OCI-LY3 (cell line): ENCODE measurements at regions not wholly inside any gene's neighbourhood (a gene's known extent, or its start where the extent isn't known, plus 50 kb on each side); places are given as distances from the start of the nearest gene placed in this dataset.

Experiments used
- CTCF ChIP-seq: fragments of 200-600, 300-600 bp; sonication (generic); IDR thresholded peaks from 2 replicates; pipeline ENCODE4 v1.5.1; 2014; ENCODE audit warnings: antibody characterized with exemption, low read length, low read depth
- EZH2phosphoT487 ChIP-seq: fragments of 200-600 bp; shearing (Covaris generic); IDR thresholded peaks from 2 replicates; pipeline ENCODE4 v1.6.1; 2018; ENCODE audit warnings: antibody characterized with exemption, mixed run types, low read depth

GRCh38 chr6:144546807-144547206 lies 261.7 kb downstream of the UTRN start:
- TF ChIP-seq CTCF (no peak), EZH2phosphoT487 (no peak)
